ENCODE measurements at regions not wholly inside any gene's neighbourhood (a gene's known extent, or its start where the extent isn't known, plus 50 kb on each side); places are given as distances from the start of the nearest gene placed in this dataset.
"Not testable (repeated sequence)": the region's sequence is repeated elsewhere in the genome, so short reads cannot be mapped to it uniquely, and the experiment has no call there.

DNA sequence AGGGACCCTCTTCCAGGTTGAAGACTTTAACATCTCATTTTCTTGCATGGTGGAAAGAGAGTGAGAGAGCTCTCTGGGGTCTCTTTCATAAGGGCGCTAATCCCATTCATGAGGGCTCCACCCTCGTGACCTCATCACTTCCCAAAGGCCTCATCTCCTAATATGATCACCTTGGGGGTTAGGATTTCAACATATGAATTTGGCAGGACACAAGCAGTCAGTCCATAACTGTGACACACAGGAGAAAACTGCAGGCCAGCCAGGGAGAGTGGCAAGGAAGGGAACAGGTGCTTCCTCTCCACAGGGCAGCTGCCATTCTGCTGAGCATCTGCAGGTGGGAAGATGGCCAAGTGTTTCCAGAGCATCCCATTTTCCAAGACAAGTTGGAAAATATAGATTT, 178.9 kb downstream of the BCL2L11 start:
- not testable (repeated sequence) for TF ChIP-seq RFX5 (IDR thresholded peaks at IDR 0.05; ENCODE audit: low read depth, low read length); MXI1 (IDR thresholded peaks at IDR 0.05; ENCODE audit: borderline replicate concordance, low read depth, low read length)
- TF ChIP-seq, protein P1, sequence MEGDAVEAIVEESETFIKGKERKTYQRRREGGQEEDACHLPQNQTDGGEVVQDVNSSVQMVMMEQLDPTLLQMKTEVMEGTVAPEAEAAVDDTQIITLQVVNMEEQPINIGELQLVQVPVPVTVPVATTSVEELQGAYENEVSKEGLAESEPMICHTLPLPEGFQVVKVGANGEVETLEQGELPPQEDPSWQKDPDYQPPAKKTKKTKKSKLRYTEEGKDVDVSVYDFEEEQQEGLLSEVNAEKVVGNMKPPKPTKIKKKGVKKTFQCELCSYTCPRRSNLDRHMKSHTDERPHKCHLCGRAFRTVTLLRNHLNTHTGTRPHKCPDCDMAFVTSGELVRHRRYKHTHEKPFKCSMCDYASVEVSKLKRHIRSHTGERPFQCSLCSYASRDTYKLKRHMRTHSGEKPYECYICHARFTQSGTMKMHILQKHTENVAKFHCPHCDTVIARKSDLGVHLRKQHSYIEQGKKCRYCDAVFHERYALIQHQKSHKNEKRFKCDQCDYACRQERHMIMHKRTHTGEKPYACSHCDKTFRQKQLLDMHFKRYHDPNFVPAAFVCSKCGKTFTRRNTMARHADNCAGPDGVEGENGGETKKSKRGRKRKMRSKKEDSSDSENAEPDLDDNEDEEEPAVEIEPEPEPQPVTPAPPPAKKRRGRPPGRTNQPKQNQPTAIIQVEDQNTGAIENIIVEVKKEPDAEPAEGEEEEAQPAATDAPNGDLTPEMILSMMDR (conservative IDR thresholded peaks at IDR 0.05; ENCODE audit: low read depth, low read length): not testable (repeated sequence)
